ENCODE measurements at regions not wholly inside any gene's neighbourhood (a gene's known extent, or its start where the extent isn't known, plus 50 kb on each side); places are given as distances from the start of the nearest gene placed in this dataset.
"Not testable (repeated sequence)": the region's sequence is repeated elsewhere in the genome, so short reads cannot be mapped to it uniquely, and the experiment has no call there.

DNA sequence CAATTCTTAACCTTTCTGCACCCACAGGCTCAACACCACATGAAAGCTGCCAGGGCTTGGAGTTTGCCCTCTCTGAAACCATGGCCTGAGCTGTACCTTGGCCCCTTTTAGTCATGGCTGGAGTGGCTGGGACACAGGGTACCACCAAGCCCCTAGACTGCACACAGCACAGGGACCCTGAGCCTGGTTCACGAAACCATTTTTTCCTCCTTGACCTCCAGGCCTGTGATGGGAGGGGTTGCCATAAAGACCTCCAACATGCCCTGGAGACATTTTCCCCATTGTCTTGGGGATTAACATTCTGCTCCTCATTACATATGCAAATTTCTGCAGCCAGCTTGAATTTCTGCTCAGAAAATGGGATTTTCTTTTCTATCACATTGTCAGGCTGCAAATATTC, 113.4 kb downstream of the XPNPEP1 start:
- BruUV-seq (replicated peaks); H4K20me1 ChIP-seq (ENCODE audit: insufficient read depth, low read length); in situ Hi-C loops (cut with MboI; ENCODE audit: low sequenced_read_pairs); H3K4me1 ChIP-seq (ENCODE audit: control insufficient read depth, insufficient read depth, low read length); H2BK20ac ChIP-seq (ENCODE audit: low read depth, low read length); H4K5ac ChIP-seq (ENCODE audit: low read depth, low read length); H3K27ac ChIP-seq (ENCODE audit: insufficient read depth, low read length); POLR2A ChIA-PET (ENCODE audit: unreplicated experiment); H3K23ac ChIP-seq (ENCODE audit: low read depth, low read length); H3K4me3 ChIP-seq (ENCODE audit: insufficient read depth, low read depth, low read length); H4K91ac ChIP-seq (ENCODE audit: insufficient read depth, low read depth, low read length); H3K4ac ChIP-seq (ENCODE audit: low read depth, low read length); H2AK5ac ChIP-seq (ENCODE audit: low read depth, low read length); H3K4me2 ChIP-seq (ENCODE audit: low read depth, low read length); DNase-seq; H2BK5ac ChIP-seq (ENCODE audit: low read depth, low read length, poor library complexity, severe bottlenecking); dilution Hi-C loops (cut with HindIII; ENCODE audit: low sequenced_read_pairs, unreplicated experiment); H3K9me3 ChIP-seq (ENCODE audit: control insufficient read depth, insufficient read depth, low read length); H3K56ac ChIP-seq (ENCODE audit: extremely low read depth, insufficient read depth, low read length); H3K9ac ChIP-seq (ENCODE audit: low read depth, low read length); ATAC-seq (ENCODE audit: low read depth); H2BK120ac ChIP-seq (ENCODE audit: low read depth, low read length); H3K36me3 ChIP-seq (ENCODE audit: control insufficient read depth, insufficient read depth, low read length); H3K27me3 ChIP-seq (ENCODE audit: control insufficient read depth, insufficient read depth, low read length); H3K14ac ChIP-seq (replicated peaks; ENCODE audit: low read depth, low read length); H2BK15ac ChIP-seq (ENCODE audit: low read depth, low read length); CTCF ChIA-PET; H3K79me1 ChIP-seq (ENCODE audit: low read depth in 1 of 2, low read length in 2 of 2); H4K8ac ChIP-seq (ENCODE audit: low read depth in 2 of 2, low read length in 2 of 2); H2AK9ac ChIP-seq (replicated peaks; ENCODE audit: low read depth, low read length, poor library complexity); H2AFZ ChIP-seq (replicated peaks; ENCODE audit: low read length, poor library complexity); intact Hi-C loops (cut with micrococcal nuclease); H3K18ac ChIP-seq (ENCODE audit: low read depth, low read length); H3K9me1 ChIP-seq (ENCODE audit: insufficient read depth, low read length): not testable (repeated sequence)
- WGBS, 2 experiments (ENCODE audit: extremely low coverage in 2 of 2, insufficient read length in 1 of 2) = no CpG with 5 or more reads among the region's 1 CpG

DNA sequence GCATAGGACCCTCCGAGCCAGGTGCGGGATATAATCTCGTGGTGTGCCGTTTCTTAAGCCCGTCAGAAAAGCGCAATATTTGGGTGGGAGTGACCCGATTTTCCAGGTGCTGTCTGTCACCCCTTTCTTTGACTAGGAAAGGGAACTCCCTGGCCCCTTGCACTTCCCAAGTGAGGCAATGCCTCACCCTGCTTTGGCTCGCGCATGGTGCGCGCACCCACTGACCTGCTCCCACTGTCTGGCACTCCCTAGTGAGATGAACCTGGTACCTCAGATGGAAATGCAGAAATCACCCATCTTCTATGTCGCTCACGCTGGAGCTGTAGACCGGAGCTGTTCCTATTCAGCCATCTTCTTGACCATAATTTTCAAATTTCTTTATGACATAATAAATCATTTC, 122.1 kb downstream of the XPNPEP1 start:
- intact Hi-C loops (cut with micrococcal nuclease); H3K9ac ChIP-seq (ENCODE audit: low read depth, low read length); H3K23ac ChIP-seq (ENCODE audit: low read depth, low read length); H4K91ac ChIP-seq (ENCODE audit: insufficient read depth, low read depth, low read length); H3K14ac ChIP-seq (replicated peaks; ENCODE audit: low read depth, low read length); H3K27me3 ChIP-seq (ENCODE audit: control insufficient read depth, insufficient read depth, low read length); H3K4me3 ChIP-seq (ENCODE audit: insufficient read depth, low read depth, low read length); H2BK20ac ChIP-seq (ENCODE audit: low read depth, low read length); H2BK5ac ChIP-seq (ENCODE audit: low read depth, low read length, poor library complexity, severe bottlenecking); H3K56ac ChIP-seq (ENCODE audit: extremely low read depth, insufficient read depth, low read length); H3K4me1 ChIP-seq (ENCODE audit: control insufficient read depth, insufficient read depth, low read length); H2AK5ac ChIP-seq (ENCODE audit: low read depth, low read length); H2AFZ ChIP-seq (replicated peaks; ENCODE audit: low read length, poor library complexity); ATAC-seq (ENCODE audit: low read depth); H3K4me2 ChIP-seq (ENCODE audit: low read depth, low read length); H4K5ac ChIP-seq (ENCODE audit: low read depth, low read length); H2BK15ac ChIP-seq (ENCODE audit: low read depth, low read length); H3K27ac ChIP-seq (ENCODE audit: insufficient read depth, low read length); H3K9me1 ChIP-seq (ENCODE audit: insufficient read depth, low read length); DNase-seq; CTCF ChIA-PET; POLR2A ChIA-PET (ENCODE audit: unreplicated experiment); BruUV-seq (replicated peaks); H3K79me1 ChIP-seq (ENCODE audit: low read depth in 1 of 2, low read length in 2 of 2); H4K20me1 ChIP-seq (ENCODE audit: insufficient read depth, low read length); dilution Hi-C loops (cut with HindIII; ENCODE audit: low sequenced_read_pairs, unreplicated experiment); H3K4ac ChIP-seq (ENCODE audit: low read depth, low read length); H3K9me3 ChIP-seq (ENCODE audit: control insufficient read depth, insufficient read depth, low read length); H4K8ac ChIP-seq (ENCODE audit: low read depth in 2 of 2, low read length in 2 of 2); H3K36me3 ChIP-seq (ENCODE audit: control insufficient read depth, insufficient read depth, low read length); H2AK9ac ChIP-seq (replicated peaks; ENCODE audit: low read depth, low read length, poor library complexity); H2BK120ac ChIP-seq (ENCODE audit: low read depth, low read length); H3K18ac ChIP-seq (ENCODE audit: low read depth, low read length); in situ Hi-C loops (cut with MboI; ENCODE audit: low sequenced_read_pairs): not testable (repeated sequence)
- WGBS, 2 experiments (ENCODE audit: extremely low coverage in 2 of 2, insufficient read length in 1 of 2) = no CpG with 5 or more reads among the region's 14 CpGs

All from IMR-90 (cell line).